Vagina (tissue), 2 donors: ENCODE measurements at regions not wholly inside any gene's neighbourhood (a gene's known extent, or its start where the extent isn't known, plus 50 kb on each side); places are given as distances from the start of the nearest gene placed in this dataset.

Experiments used
- DNase-seq, 2 donors: peaks; one replicate each; pipeline ENCODE4 v3.0.0-alpha.2; 2017; ENCODE audit errors: extremely low spot score in 2 of 2
- H3K27ac ChIP-seq: fragments of 200-600 bp; sonication (generic); one replicate; pipeline ENCODE4 v1.5.1; 2019
- H3K27me3 ChIP-seq: fragments of 200-600 bp; sonication (generic); one replicate; pipeline ENCODE4 v1.5.1; 2019
- H3K36me3 ChIP-seq, 2 donors: fragments of 200-600 bp; sonication (generic); one replicate each; pipeline ENCODE4 v1.5.1; 2017 to 2019
- H3K4me1 ChIP-seq: fragments of 200-600 bp; sonication (generic); one replicate; pipeline ENCODE4 v1.5.1; 2019
- H3K4me3 ChIP-seq, 2 donors: fragments of 200-600 bp; sonication (generic); 1 replicate in 1 of 2; 2 replicates in 1 of 2; pipeline ENCODE4 v1.5.1; 2016 to 2019
- H3K9me3 ChIP-seq: fragments of 200-600 bp; sonication (generic); one replicate; pipeline ENCODE4 v1.5.1; 2019
- POLR2A ChIP-seq, 2 donors: fragments of 450-650 bp; IDR thresholded peaks; one replicate each; pipeline ENCODE4 v1.6.1; 2017; ENCODE audit warnings: antibody characterized with exemption in 2 of 2, mild to moderate bottlenecking in 2 of 2, moderate library complexity in 2 of 2
- POLR2AphosphoS5 ChIP-seq, 2 donors: sonication (generic); formaldehyde crosslinking; IDR thresholded peaks; one replicate each; pipeline ENCODE4 v1.9.0; 2017; ENCODE audit warnings: antibody characterized with exemption in 2 of 2, mild to moderate bottlenecking in 2 of 2, low read depth in 1 of 2; ENCODE audit not compliant: insufficient read depth in 1 of 2
- intact Hi-C: fragments of 100-400 bp; cut with DNase I; formaldehyde crosslinking; loops from one replicate; pipeline ENCODE4 v1.15.1; 2023
- TF ChIP-seq, protein P1 (sequence below), 3 experiments: fragments of 450-650 bp in 2 of 3; fragments of 200-600 bp in 1 of 3; sonication (generic) in 1 of 3; IDR thresholded peaks; one replicate each; pipeline ENCODE4 v1.5.1; 2017 to 2019; ENCODE audit warnings: antibody characterized with exemption in 3 of 3, mild to moderate bottlenecking in 2 of 3, moderate library complexity in 2 of 3

DNA sequence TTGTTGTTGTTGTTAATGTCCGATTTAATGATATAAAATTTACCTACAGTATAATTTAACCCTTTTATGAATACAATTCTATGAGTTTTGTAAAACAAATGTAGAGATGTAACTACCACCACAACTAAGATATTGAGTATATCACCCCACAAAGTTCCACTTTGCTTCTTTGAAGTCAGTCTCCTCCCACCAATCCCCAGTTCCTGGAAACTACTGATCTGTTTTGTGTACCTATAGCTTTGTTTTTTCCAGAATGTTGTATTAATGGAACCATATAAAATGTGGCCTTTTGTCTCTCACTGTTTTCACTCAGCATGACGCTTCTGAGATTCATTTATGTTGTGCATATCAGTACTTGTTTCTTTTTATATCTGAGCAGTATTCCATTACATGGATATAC lies 52.3 kb upstream of the FAM9C start:
- intact Hi-C loops = loop anchor here (10.0 kb wide), 1 partner anchor 122 kb away; the partner anchor contains the start of gene TMSB4X
- DNase-seq = no peak
- no peaks in the 10 kb centered on the region for H3K9me3 ChIP-seq
- H3K36me3 ChIP-seq = no peaks in the 10 kb centered on the region
- H3K4me1 ChIP-seq = peaks cover 16% of the 10 kb centered on the region
- TF ChIP-seq, protein P1, sequence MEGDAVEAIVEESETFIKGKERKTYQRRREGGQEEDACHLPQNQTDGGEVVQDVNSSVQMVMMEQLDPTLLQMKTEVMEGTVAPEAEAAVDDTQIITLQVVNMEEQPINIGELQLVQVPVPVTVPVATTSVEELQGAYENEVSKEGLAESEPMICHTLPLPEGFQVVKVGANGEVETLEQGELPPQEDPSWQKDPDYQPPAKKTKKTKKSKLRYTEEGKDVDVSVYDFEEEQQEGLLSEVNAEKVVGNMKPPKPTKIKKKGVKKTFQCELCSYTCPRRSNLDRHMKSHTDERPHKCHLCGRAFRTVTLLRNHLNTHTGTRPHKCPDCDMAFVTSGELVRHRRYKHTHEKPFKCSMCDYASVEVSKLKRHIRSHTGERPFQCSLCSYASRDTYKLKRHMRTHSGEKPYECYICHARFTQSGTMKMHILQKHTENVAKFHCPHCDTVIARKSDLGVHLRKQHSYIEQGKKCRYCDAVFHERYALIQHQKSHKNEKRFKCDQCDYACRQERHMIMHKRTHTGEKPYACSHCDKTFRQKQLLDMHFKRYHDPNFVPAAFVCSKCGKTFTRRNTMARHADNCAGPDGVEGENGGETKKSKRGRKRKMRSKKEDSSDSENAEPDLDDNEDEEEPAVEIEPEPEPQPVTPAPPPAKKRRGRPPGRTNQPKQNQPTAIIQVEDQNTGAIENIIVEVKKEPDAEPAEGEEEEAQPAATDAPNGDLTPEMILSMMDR (IDR thresholded peaks at IDR 0.05) = no peak
- TF ChIP-seq POLR2AphosphoS5 (IDR thresholded peaks at IDR 0.05; ENCODE audit: insufficient read depth in 1 of 2, low read depth in 1 of 2) (no peak), POLR2A (IDR thresholded peaks at IDR 0.05) (no peak)
- no peaks in the 10 kb centered on the region for H3K27me3 ChIP-seq
- H3K4me3 ChIP-seq = no peak overlapping the region
- no peak overlapping the region for H3K27ac ChIP-seq

DNA sequence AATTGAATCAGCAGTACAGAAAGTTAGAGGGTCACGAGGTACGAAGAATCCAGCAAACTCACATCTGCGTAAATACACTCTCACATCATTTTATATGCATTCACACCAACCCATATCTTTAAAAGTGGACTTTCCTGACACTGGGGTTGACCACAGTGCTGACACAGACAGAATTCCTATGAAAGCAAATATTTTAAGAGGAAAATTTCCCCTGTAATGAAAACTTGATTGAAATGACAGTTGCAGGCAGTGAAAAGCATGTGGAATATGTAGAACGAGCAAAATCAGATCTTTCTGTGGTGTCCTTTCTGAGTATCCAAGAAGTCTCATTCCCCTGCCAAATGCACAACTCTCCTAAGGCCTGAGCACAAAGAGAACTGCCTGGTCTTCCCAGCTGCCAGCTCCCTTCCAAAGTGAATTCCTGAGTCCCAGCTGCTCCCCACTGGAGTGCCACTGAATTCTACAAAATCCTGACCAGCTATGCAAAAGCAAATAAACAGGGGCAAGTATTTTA lies 50.5 kb upstream of the FAM9C start:
- Histone ChIP-seq H3K27me3 (no peaks in the 10 kb centered on the region), H3K4me1 (peaks cover 16% of the 10 kb centered on the region), H3K36me3 (no peaks in the 10 kb centered on the region), H3K4me3 (no peak overlapping the region), H3K27ac (no peak overlapping the region), H3K9me3 (no peaks in the 10 kb centered on the region)
- no peak for DNase-seq
- no peak for TF ChIP-seq POLR2A (IDR thresholded peaks at IDR 0.05)
- TF ChIP-seq, protein P1 (IDR thresholded peaks at IDR 0.05) = no peak
- TF ChIP-seq POLR2AphosphoS5 (IDR thresholded peaks at IDR 0.05; ENCODE audit: insufficient read depth in 1 of 2, low read depth in 1 of 2) = no peak
- intact Hi-C loops = loop anchor here (10.0 kb wide), 1 partner anchor 120 kb away; the partner anchor contains the start of gene TMSB4X

- no peaks in the 10 kb centered on the region for H3K36me3 ChIP-seq
- no peaks in the 10 kb centered on the region for H3K27me3 ChIP-seq
- H3K4me1 ChIP-seq = peaks cover 16% of the 10 kb centered on the region
- no peaks in the 10 kb centered on the region for H3K9me3 ChIP-seq
- H3K27ac ChIP-seq = no peak overlapping the region
- intact Hi-C loops = loop anchor here (10.0 kb wide), 1 partner anchor 120 kb away; the partner anchor contains the start of gene TMSB4X
- DNase-seq = no peak
- no peak overlapping the region for H3K4me3 ChIP-seq
- TF ChIP-seq POLR2AphosphoS5 (IDR thresholded peaks at IDR 0.05; ENCODE audit: insufficient read depth in 1 of 2, low read depth in 1 of 2) (no peak), POLR2A (IDR thresholded peaks at IDR 0.05) (no peak)
- TF ChIP-seq, protein P1 (IDR thresholded peaks at IDR 0.05) = no peak
Observed at GRCh38 chrX:13094374-13094773, 50.0 kb upstream of the FAM9C start.
